ENCODE measurements at regions not wholly inside any gene's neighbourhood (a gene's known extent, or its start where the extent isn't known, plus 50 kb on each side); places are given as distances from the start of the nearest gene placed in this dataset.

- H3K36me3 Mint-ChIP-seq (ENCODE audit: low read depth, unreplicated experiment), result peaks cover 2% of the 10 kb centered on the region
- TF ChIP-seq, protein P1, sequence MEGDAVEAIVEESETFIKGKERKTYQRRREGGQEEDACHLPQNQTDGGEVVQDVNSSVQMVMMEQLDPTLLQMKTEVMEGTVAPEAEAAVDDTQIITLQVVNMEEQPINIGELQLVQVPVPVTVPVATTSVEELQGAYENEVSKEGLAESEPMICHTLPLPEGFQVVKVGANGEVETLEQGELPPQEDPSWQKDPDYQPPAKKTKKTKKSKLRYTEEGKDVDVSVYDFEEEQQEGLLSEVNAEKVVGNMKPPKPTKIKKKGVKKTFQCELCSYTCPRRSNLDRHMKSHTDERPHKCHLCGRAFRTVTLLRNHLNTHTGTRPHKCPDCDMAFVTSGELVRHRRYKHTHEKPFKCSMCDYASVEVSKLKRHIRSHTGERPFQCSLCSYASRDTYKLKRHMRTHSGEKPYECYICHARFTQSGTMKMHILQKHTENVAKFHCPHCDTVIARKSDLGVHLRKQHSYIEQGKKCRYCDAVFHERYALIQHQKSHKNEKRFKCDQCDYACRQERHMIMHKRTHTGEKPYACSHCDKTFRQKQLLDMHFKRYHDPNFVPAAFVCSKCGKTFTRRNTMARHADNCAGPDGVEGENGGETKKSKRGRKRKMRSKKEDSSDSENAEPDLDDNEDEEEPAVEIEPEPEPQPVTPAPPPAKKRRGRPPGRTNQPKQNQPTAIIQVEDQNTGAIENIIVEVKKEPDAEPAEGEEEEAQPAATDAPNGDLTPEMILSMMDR (IDR thresholded peaks at IDR 0.05; ENCODE audit: insufficient read depth, low read depth, low read length), result no peak
- no peak for TF ChIP-seq EZH2 (IDR thresholded peaks at IDR 0.05; ENCODE audit: insufficient read depth, low read length)
- H3K36me3 ChIP-seq (ENCODE audit: insufficient read depth, low read length), result no peaks in the 10 kb centered on the region
- H3K4me3 Mint-ChIP-seq (ENCODE audit: unreplicated experiment), result no peak overlapping the region
- no peak overlapping the region for H3K9ac ChIP-seq (ENCODE audit: low read length)
- no peak overlapping the region for H3K4me2 ChIP-seq (ENCODE audit: low read length)
- no peak overlapping the region for H3K4me3 ChIP-seq (ENCODE audit: insufficient read depth, low read depth, low read length)
- peaks cover 7% of the 10 kb centered on the region for H3K27me3 Mint-ChIP-seq (ENCODE audit: low read depth, unreplicated experiment)
- H2AFZ ChIP-seq (ENCODE audit: low read depth, low read length), result no peak overlapping the region
- DNase-seq (ENCODE audit: low read depth), result no peak
- FAIRE-seq, result no peak
- H4K20me1 ChIP-seq (ENCODE audit: insufficient read depth, low read length), result no peaks in the 10 kb centered on the region
- no peaks in the 10 kb centered on the region for H3K9me3 ChIP-seq (ENCODE audit: insufficient read depth, low read depth, low read length)
- no peaks in the 10 kb centered on the region for H3K4me1 ChIP-seq (ENCODE audit: insufficient read depth, low read length)
- peaks cover 4% of the 10 kb centered on the region for H3K4me1 Mint-ChIP-seq (ENCODE audit: low read depth, unreplicated experiment)
- H3K9me3 Mint-ChIP-seq (ENCODE audit: unreplicated experiment), result peaks cover 2% of the 10 kb centered on the region
- H3K27me3 ChIP-seq (ENCODE audit: insufficient read depth, low read length), result no peaks in the 10 kb centered on the region
- H3K79me2 ChIP-seq (ENCODE audit: insufficient read depth, low read length), result no peaks in the 10 kb centered on the region
- H3K27ac Mint-ChIP-seq (ENCODE audit: unreplicated experiment), result no peak overlapping the region
- no peak overlapping the region for H3K27ac ChIP-seq (ENCODE audit: low read depth, low read length)
These were observed 109.6 kb downstream of the CTNND1 start for GRCh38 chr11:57871231-57871630.

DNA sequence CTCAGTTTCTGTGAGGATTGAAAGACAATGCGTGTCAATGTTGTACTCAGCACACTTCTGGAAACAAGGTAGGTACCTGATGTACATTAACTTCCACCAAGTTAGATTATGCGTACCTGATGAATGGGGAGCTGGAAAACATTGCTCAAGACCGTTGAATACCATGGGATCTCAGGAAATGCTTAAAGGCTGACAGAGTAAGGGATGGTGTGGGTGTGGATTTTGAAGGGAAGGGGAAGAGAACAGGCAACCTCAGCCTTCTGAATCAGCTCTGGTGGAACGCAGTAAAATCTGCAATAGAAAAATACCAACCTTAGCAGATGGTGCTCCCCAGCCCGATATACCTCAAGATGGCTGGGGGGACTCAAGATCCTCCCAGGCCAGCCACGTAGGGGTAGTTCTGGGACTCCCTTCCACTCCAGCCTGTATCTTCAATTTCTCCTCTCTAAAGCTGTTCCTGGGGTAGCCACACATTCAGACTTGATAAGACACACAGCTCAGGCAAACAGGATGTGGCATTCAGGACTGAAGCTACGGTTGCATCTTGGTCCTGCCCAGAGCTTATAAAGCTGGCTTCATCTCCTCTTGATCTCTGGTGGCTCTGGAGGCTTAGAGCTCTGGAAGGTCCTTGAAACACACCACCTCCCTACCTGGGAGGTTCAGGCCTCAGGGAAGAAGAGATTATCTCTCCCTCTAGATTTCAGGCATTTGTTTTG, 111.8 kb downstream of the CTNND1 start:
- no peaks in the 10 kb centered on the region for H3K9me3 ChIP-seq (ENCODE audit: insufficient read depth, low read depth, low read length)
- H3K9ac ChIP-seq (ENCODE audit: low read length), result no peak overlapping the region
- H2AFZ ChIP-seq (ENCODE audit: low read depth, low read length), result no peak overlapping the region
- H3K27ac Mint-ChIP-seq (ENCODE audit: unreplicated experiment), result no peak overlapping the region
- H3K36me3 Mint-ChIP-seq (ENCODE audit: low read depth, unreplicated experiment), result no peaks in the 10 kb centered on the region
- no peaks in the 10 kb centered on the region for H3K36me3 ChIP-seq (ENCODE audit: insufficient read depth, low read length)
- no peak for DNase-seq (ENCODE audit: low read depth)
- no peaks in the 10 kb centered on the region for H3K79me2 ChIP-seq (ENCODE audit: insufficient read depth, low read length)
- H3K4me1 Mint-ChIP-seq (ENCODE audit: low read depth, unreplicated experiment), result peaks cover 4% of the 10 kb centered on the region
- no peak overlapping the region for H3K4me3 Mint-ChIP-seq (ENCODE audit: unreplicated experiment)
- H3K4me3 ChIP-seq (ENCODE audit: insufficient read depth, low read depth, low read length), result no peak overlapping the region
- H4K20me1 ChIP-seq (ENCODE audit: insufficient read depth, low read length), result no peaks in the 10 kb centered on the region
- H3K27me3 Mint-ChIP-seq (ENCODE audit: low read depth, unreplicated experiment), result peaks cover 7% of the 10 kb centered on the region
- no peak overlapping the region for H3K4me2 ChIP-seq (ENCODE audit: low read length)
- peaks cover 2% of the 10 kb centered on the region for H3K9me3 Mint-ChIP-seq (ENCODE audit: unreplicated experiment)
- TF ChIP-seq EZH2 (IDR thresholded peaks at IDR 0.05; ENCODE audit: insufficient read depth, low read length), result no peak
- no peaks in the 10 kb centered on the region for H3K4me1 ChIP-seq (ENCODE audit: insufficient read depth, low read length)
- no peak overlapping the region for H3K27ac ChIP-seq (ENCODE audit: low read depth, low read length)
- no peak for FAIRE-seq
- H3K27me3 ChIP-seq (ENCODE audit: insufficient read depth, low read length), result no peaks in the 10 kb centered on the region

- Histone ChIP-seq H3K27me3 (ENCODE audit: insufficient read depth, low read length) (no peaks in the 10 kb centered on the region), H3K4me3 (ENCODE audit: insufficient read depth, low read depth, low read length) (no peak overlapping the region), H3K4me2 (ENCODE audit: low read length) (no peak overlapping the region), H4K20me1 (ENCODE audit: insufficient read depth, low read length) (no peaks in the 10 kb centered on the region), H3K79me2 (ENCODE audit: insufficient read depth, low read length) (no peaks in the 10 kb centered on the region), H3K4me1 (ENCODE audit: insufficient read depth, low read length) (no peaks in the 10 kb centered on the region), H3K27ac (ENCODE audit: low read depth, low read length) (no peak overlapping the region), H2AFZ (ENCODE audit: low read depth, low read length) (no peak overlapping the region), H3K9me3 (ENCODE audit: insufficient read depth, low read depth, low read length) (no peaks in the 10 kb centered on the region), H3K36me3 (ENCODE audit: insufficient read depth, low read length) (no peaks in the 10 kb centered on the region), H3K9ac (ENCODE audit: low read length) (no peak overlapping the region)
- TF ChIP-seq EZH2 (IDR thresholded peaks at IDR 0.05; ENCODE audit: insufficient read depth, low read length), result no peak
- TF ChIP-seq, protein P1 (IDR thresholded peaks at IDR 0.05; ENCODE audit: insufficient read depth, low read depth, low read length), result no peak
- H3K36me3 Mint-ChIP-seq (ENCODE audit: low read depth, unreplicated experiment), result no peaks in the 10 kb centered on the region
- peaks cover 7% of the 10 kb centered on the region for H3K27me3 Mint-ChIP-seq (ENCODE audit: low read depth, unreplicated experiment)
- H3K9me3 Mint-ChIP-seq (ENCODE audit: unreplicated experiment), result peaks cover 2% of the 10 kb centered on the region
- FAIRE-seq (no peak), DNase-seq (ENCODE audit: low read depth) (no peak)
- H3K4me1 Mint-ChIP-seq (ENCODE audit: low read depth, unreplicated experiment), result peaks cover 4% of the 10 kb centered on the region
- no peak overlapping the region for H3K27ac Mint-ChIP-seq (ENCODE audit: unreplicated experiment)
- H3K4me3 Mint-ChIP-seq (ENCODE audit: unreplicated experiment), result no peak overlapping the region
These were observed 113.4 kb downstream of the CTNND1 start for GRCh38 chr11:57874981-57875380.
